ENCODE measurements at regions not wholly inside any gene's neighbourhood (a gene's known extent, or its start where the extent isn't known, plus 50 kb on each side); places are given as distances from the start of the nearest gene placed in this dataset.

DNA sequence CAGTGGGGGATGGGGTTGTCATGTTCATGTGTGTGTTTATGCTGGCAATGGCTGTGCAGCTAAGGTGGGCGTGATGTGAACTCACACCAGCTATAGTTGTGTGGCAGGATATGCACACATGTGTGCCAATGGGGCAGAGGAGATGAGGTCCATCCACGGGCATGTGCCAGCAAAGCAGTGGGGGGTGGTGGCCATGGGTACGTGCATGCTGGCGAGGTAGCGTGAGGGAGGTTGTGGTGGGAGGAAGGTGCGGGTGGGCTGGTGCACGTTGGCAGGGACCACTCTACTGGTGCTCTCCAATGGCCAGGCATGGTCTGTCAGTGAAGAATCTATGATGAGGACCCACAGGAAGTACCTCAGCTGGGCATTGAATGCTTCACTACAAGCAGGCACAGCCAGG, 567.5 kb upstream of the SORCS1 start:
- Histone ChIP-seq H3K36me3 (no peaks in the 10 kb centered on the region), H3K27ac (no peak overlapping the region), H3K4me1 (ENCODE audit: control insufficient read depth in 1 of 2, insufficient read depth in 1 of 2, low read depth in 1 of 2, low read length in 1 of 2) (peaks cover 34 to 52% of the 10 kb centered on the region in 2 experiments), H3K27me3 (no peaks in the 10 kb centered on the region), H3K4me3 (ENCODE audit: low read depth in 1 of 2, low read length in 1 of 2) (no peak overlapping the region), H3K9me3 (no peaks in the 10 kb centered on the region)
- TF ChIP-seq, protein P1, sequence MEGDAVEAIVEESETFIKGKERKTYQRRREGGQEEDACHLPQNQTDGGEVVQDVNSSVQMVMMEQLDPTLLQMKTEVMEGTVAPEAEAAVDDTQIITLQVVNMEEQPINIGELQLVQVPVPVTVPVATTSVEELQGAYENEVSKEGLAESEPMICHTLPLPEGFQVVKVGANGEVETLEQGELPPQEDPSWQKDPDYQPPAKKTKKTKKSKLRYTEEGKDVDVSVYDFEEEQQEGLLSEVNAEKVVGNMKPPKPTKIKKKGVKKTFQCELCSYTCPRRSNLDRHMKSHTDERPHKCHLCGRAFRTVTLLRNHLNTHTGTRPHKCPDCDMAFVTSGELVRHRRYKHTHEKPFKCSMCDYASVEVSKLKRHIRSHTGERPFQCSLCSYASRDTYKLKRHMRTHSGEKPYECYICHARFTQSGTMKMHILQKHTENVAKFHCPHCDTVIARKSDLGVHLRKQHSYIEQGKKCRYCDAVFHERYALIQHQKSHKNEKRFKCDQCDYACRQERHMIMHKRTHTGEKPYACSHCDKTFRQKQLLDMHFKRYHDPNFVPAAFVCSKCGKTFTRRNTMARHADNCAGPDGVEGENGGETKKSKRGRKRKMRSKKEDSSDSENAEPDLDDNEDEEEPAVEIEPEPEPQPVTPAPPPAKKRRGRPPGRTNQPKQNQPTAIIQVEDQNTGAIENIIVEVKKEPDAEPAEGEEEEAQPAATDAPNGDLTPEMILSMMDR (IDR thresholded peaks at IDR 0.05): no peak

DNA sequence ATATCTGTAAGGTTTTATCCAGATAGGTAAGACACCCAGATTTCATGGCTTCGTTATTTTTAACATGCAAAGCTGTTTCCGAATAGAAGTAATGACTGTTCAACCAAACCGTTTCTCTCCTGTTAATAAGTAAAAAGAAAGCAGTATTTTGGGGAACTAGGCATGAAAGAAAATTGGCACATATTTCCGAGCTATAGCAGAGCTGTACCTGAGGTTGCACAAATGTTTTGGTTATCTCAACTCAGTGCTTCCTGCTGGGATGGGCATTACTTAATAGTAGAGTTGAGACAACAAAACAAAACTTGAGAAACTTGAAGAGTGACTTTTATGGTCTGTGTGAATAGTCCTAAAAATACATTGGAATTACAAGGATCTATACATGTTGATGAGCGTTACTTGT, 564.3 kb upstream of the SORCS1 start:
- Histone ChIP-seq H3K36me3 (no peaks in the 10 kb centered on the region), H3K9me3 (no peaks in the 10 kb centered on the region), H3K4me3 (ENCODE audit: low read depth in 1 of 2, low read length in 1 of 2) (peak overlapping the region; percentile 38 to 39), H3K27me3 (no peaks in the 10 kb centered on the region), H3K27ac (peak overlapping the region; percentile 79), H3K4me1 (ENCODE audit: control insufficient read depth in 1 of 2, insufficient read depth in 1 of 2, low read depth in 1 of 2, low read length in 1 of 2) (peaks cover 38 to 56% of the 10 kb centered on the region in 2 experiments)
- TF ChIP-seq, protein P1 (IDR thresholded peaks at IDR 0.05): no peak

- Histone ChIP-seq H3K36me3 (no peaks in the 10 kb centered on the region), H3K9me3 (no peaks in the 10 kb centered on the region), H3K27me3 (no peaks in the 10 kb centered on the region), H3K4me1 (ENCODE audit: control insufficient read depth in 1 of 2, insufficient read depth in 1 of 2, low read depth in 1 of 2, low read length in 1 of 2) (peaks cover 38 to 46% of the 10 kb centered on the region in 2 experiments), H3K27ac (peak overlapping the region; percentile 79), H3K4me3 (ENCODE audit: low read depth in 1 of 2, low read length in 1 of 2) (peak overlapping the region in 1 of 2 experiments; percentile 39)
- TF ChIP-seq, protein P1 (IDR thresholded peaks at IDR 0.05): no peak
Observed at GRCh38 chr10:107727767-107728317, 563.3 kb upstream of the SORCS1 start.

GRCh38 chr10:107718864-107719263, 554.4 kb upstream of the SORCS1 start:
- TF ChIP-seq, protein P1 (IDR thresholded peaks at IDR 0.05): no peak
- no peak overlapping the region for H3K27ac ChIP-seq
- H3K27me3 ChIP-seq: no peaks in the 10 kb centered on the region
- H3K9me3 ChIP-seq: no peaks in the 10 kb centered on the region
- no peak overlapping the region for H3K4me3 ChIP-seq (ENCODE audit: low read depth in 1 of 2, low read length in 1 of 2)
- peaks cover 10 to 13% of the 10 kb centered on the region in 2 experiments for H3K4me1 ChIP-seq (ENCODE audit: control insufficient read depth in 1 of 2, insufficient read depth in 1 of 2, low read depth in 1 of 2, low read length in 1 of 2)
- H3K36me3 ChIP-seq: peaks cover 1% of the 10 kb centered on the region

GRCh38 chr10:107717046-107717445, 552.5 kb upstream of the SORCS1 start:
- Histone ChIP-seq H3K27ac (no peak overlapping the region), H3K36me3 (peaks cover 2% of the 10 kb centered on the region), H3K4me3 (ENCODE audit: low read depth in 1 of 2, low read length in 1 of 2) (no peak overlapping the region), H3K4me1 (ENCODE audit: control insufficient read depth in 1 of 2, insufficient read depth in 1 of 2, low read depth in 1 of 2, low read length in 1 of 2) (peaks cover 6 to 8% of the 10 kb centered on the region in 2 experiments), H3K9me3 (no peaks in the 10 kb centered on the region), H3K27me3 (no peaks in the 10 kb centered on the region)
- TF ChIP-seq, protein P1 (IDR thresholded peaks at IDR 0.05): no peak
